Uterus (tissue), 3 donors: ENCODE measurements at regions not wholly inside any gene's neighbourhood (a gene's known extent, or its start where the extent isn't known, plus 50 kb on each side); places are given as distances from the start of the nearest gene placed in this dataset.

Experiments
- DNase-seq, 2 donors: peaks; one replicate each; pipeline ENCODE4 v3.0.0-alpha.2; 2019 to 2020
- H3K27ac ChIP-seq, 2 donors: fragments of 200-600 bp; sonication (generic); 1 replicate in 1 of 2; 2 replicates in 1 of 2; pipeline ENCODE4 v1.5.1; 2016 to 2018
- H3K27me3 ChIP-seq, 2 donors: fragments of 200-600 bp; sonication (generic); one replicate each; pipeline ENCODE4 v1.5.1; 2018 to 2019; ENCODE audit warnings: control low read depth in 1 of 2
- H3K36me3 ChIP-seq, 2 donors: fragments of 200-600 bp; sonication (generic); one replicate each; pipeline ENCODE4 v1.5.1; 2019; ENCODE audit warnings: control low read depth in 1 of 2
- H3K4me1 ChIP-seq, 2 donors: fragments of 200-600 bp; sonication (generic); one replicate each; pipeline ENCODE4 v1.5.1; 2018 to 2019; ENCODE audit warnings: control low read depth in 1 of 2
- H3K4me3 ChIP-seq, 2 donors: fragments of 200-600 bp; sonication (generic); 1 replicate in 1 of 2; 2 replicates in 1 of 2; pipeline ENCODE4 v1.5.1; 2018 to 2019; ENCODE audit warnings: mild to moderate bottlenecking in 1 of 2
- H3K9me3 ChIP-seq, 2 donors: fragments of 200-600 bp; sonication (generic); one replicate each; pipeline ENCODE4 v1.5.1; 2019; ENCODE audit warnings: control low read depth in 1 of 2
- CTCF ChIP-seq, 4 experiments: fragments of 200-600 bp in 2 of 4; fragments of 450-650 bp in 2 of 4; sonication (generic) in 2 of 4; IDR thresholded peaks; one replicate each; pipeline ENCODE4 v1.5.1; 2016 to 2019; ENCODE audit warnings: antibody characterized with exemption in 4 of 4, mild to moderate bottlenecking in 2 of 4, moderate library complexity in 1 of 4
- POLR2A ChIP-seq, 2 donors: fragments of 450-650 bp; IDR thresholded peaks; one replicate each; pipeline ENCODE4 v1.6.1; 2016; ENCODE audit warnings: antibody characterized with exemption in 2 of 2, mild to moderate bottlenecking in 1 of 2, moderate library complexity in 1 of 2
- intact Hi-C: fragments of 100-400 bp; cut with DNase I; formaldehyde crosslinking; loops from one replicate; pipeline ENCODE4 v1.15.1; 2023; ENCODE audit warnings: low total_unique reads
- donor health status: DM: yes; HTN: yes; CAD: no.

DNA sequence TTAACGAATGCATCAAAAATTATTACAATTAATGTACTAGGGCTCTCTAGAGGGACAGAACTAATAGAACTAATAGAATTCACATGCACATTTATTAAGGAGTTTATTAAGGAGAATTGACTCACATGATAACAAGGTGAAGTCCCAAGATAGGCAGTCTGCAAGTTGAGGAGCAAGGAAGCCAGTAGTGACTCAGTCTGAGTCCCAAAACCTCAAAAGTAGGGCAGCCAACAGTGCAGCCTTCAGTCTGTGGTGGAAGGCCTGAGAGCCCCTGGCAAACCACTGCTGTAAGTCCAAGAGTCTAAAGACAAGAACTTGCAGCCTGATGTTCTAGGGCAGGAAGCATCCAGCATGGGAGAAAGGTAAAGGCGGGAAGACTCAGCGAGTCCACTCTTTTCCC, 633.8 kb downstream of the SEMA5A start:
- intact Hi-C loops: no loop called here
- Histone ChIP-seq H3K27ac (no peak overlapping the region), H3K36me3 (no peaks in the 10 kb centered on the region), H3K27me3 (no peaks in the 10 kb centered on the region), H3K9me3 (no peaks in the 10 kb centered on the region), H3K4me3 (no peak overlapping the region), H3K4me1 (no peaks in the 10 kb centered on the region)
- DNase-seq: no peak
- no peak for TF ChIP-seq CTCF (IDR thresholded peaks at IDR 0.05)
- no peak for TF ChIP-seq POLR2A (IDR thresholded peaks at IDR 0.05)

DNA sequence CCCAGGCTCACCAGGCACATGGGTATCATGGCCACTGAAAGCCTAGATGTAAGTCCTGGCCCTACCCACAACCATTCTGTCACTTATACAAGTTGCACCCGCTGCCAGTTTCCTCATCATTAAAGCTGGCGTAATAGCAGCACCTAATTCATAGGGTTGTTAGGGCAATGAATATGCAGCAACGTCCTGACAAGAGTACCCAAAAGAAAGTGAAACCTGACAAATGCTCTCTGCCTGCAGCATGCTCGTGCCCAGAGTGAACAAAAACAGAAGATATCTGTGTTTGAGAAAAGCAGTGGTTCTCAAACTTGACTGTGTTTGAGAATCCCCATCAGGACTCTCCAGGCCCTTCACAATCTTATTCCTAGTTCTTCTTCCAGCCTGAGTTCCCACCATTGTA, 632.4 kb downstream of the SEMA5A start:
- Histone ChIP-seq H3K4me3 (no peak overlapping the region), H3K27ac (no peak overlapping the region), H3K4me1 (no peaks in the 10 kb centered on the region), H3K27me3 (no peaks in the 10 kb centered on the region), H3K36me3 (no peaks in the 10 kb centered on the region), H3K9me3 (no peaks in the 10 kb centered on the region)
- DNase-seq: no peak
- TF ChIP-seq CTCF (IDR thresholded peaks at IDR 0.05): no peak
- TF ChIP-seq POLR2A (IDR thresholded peaks at IDR 0.05): no peak
- intact Hi-C loops: no loop called here

DNA sequence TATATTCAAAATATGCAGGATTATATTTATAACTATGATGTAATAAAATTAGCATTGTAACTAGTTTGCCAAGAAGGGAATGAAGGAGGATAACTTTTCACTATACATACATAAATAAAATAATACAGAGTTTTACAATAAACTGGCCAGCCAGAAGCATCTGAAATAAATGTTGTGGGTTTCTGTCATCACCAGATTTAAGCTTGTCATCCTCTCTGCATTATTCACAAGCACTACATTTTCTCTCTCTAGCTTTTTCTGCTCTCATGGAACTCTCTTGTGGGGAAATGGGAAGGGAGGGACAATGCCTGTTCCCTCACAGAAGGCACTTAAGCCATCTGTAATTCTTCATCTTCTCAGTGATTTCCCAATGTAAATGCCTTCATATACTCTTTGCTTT, 626.8 kb downstream of the SEMA5A start:
- intact Hi-C loops: no loop called here
- no peaks in the 10 kb centered on the region for H3K27me3 ChIP-seq
- no peak for DNase-seq
- H3K36me3 ChIP-seq: no peaks in the 10 kb centered on the region
- no peak for TF ChIP-seq CTCF (IDR thresholded peaks at IDR 0.05)
- no peak for TF ChIP-seq POLR2A (IDR thresholded peaks at IDR 0.05)
- no peak overlapping the region for H3K4me3 ChIP-seq
- no peak overlapping the region for H3K27ac ChIP-seq
- H3K9me3 ChIP-seq: no peaks in the 10 kb centered on the region
- no peaks in the 10 kb centered on the region for H3K4me1 ChIP-seq

DNA sequence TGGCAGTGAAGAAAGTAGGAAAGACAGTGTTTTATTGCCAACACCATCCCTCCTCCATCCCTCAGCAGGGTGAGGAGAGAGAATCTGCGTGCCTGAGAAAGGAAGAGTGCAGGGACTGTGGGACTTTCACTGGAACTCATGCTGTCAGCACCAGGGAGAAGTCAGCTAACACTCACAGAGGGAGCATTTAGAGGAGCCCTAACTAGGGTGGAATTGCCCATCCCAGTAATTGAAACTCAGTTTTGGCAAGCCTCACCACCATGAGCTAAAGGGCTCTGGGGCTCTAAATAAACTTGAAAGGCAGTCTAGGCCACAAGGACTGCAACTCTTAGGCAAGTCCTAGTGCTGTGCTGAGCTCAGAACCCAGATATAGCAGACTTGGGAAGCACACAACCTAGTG, 622.3 kb downstream of the SEMA5A start:
- no peaks in the 10 kb centered on the region for H3K27me3 ChIP-seq
- H3K4me3 ChIP-seq: no peak overlapping the region
- no peak overlapping the region for H3K27ac ChIP-seq
- no peaks in the 10 kb centered on the region for H3K4me1 ChIP-seq
- intact Hi-C loops: no loop called here
- no peaks in the 10 kb centered on the region for H3K9me3 ChIP-seq
- no peak for TF ChIP-seq POLR2A (IDR thresholded peaks at IDR 0.05)
- no peak for TF ChIP-seq CTCF (IDR thresholded peaks at IDR 0.05)
- DNase-seq: no peak
- no peaks in the 10 kb centered on the region for H3K36me3 ChIP-seq

GRCh38 chr5:8924054-8924793, 621.7 kb downstream of the SEMA5A start:
- H3K36me3 ChIP-seq: no peaks in the 10 kb centered on the region
- no peak for TF ChIP-seq POLR2A (IDR thresholded peaks at IDR 0.05)
- TF ChIP-seq CTCF (IDR thresholded peaks at IDR 0.05): no peak
- intact Hi-C loops: no loop called here
- no peaks in the 10 kb centered on the region for H3K9me3 ChIP-seq
- H3K27ac ChIP-seq: no peak overlapping the region
- no peaks in the 10 kb centered on the region for H3K4me1 ChIP-seq
- H3K4me3 ChIP-seq: no peak overlapping the region
- DNase-seq: no peak
- no peaks in the 10 kb centered on the region for H3K27me3 ChIP-seq
